Mesenchymal stem cell (in vitro differentiated cells and primary cell): ENCODE measurements at regions not wholly inside any gene's neighbourhood (a gene's known extent, or its start where the extent isn't known, plus 50 kb on each side); places are given as distances from the start of the nearest gene placed in this dataset.

Experiments
- DNase-seq: peaks from one replicate; pipeline ENCODE4 v3.0.0-alpha.2; 2013
- H2AFZ ChIP-seq: one replicate; pipeline ENCODE4 v1.6.1; 2013; ENCODE audit warnings: low read depth, mild to moderate bottlenecking, control low read depth, inconsistent platforms, low read length, moderate library complexity
- H2AK5ac ChIP-seq: 2 replicates; pipeline ENCODE4 v1.6.1; 2013; ENCODE audit warnings: low read length, moderate library complexity, mild to moderate bottlenecking, inconsistent platforms; ENCODE audit not compliant: severe bottlenecking
- H2BK120ac ChIP-seq: one replicate; pipeline ENCODE4 v1.6.1; 2013; ENCODE audit warnings: low read depth, mild to moderate bottlenecking, inconsistent platforms, low read length, moderate library complexity
- H2BK12ac ChIP-seq, 2 experiments: one replicate each; pipeline ENCODE4 v1.6.1; 2013; ENCODE audit warnings: inconsistent platforms in 2 of 2, low read length in 2 of 2, mild to moderate bottlenecking in 2 of 2, moderate library complexity in 2 of 2, control low read depth in 1 of 2
- H2BK15ac ChIP-seq: one replicate; pipeline ENCODE4 v1.6.1; 2013; ENCODE audit warnings: mild to moderate bottlenecking, low read depth, inconsistent platforms; ENCODE audit not compliant: poor library complexity, severe bottlenecking
- H2BK5ac ChIP-seq: 2 replicates; pipeline ENCODE4 v1.6.1; 2013; ENCODE audit warnings: low read depth, mild to moderate bottlenecking, low read length, control low read depth, inconsistent platforms; ENCODE audit not compliant: poor library complexity, severe bottlenecking
- H3K14ac ChIP-seq, 2 experiments: one replicate each; pipeline ENCODE4 v1.6.1; 2013; ENCODE audit warnings: inconsistent platforms in 2 of 2, low read length in 2 of 2, control low read depth in 1 of 2, mild to moderate bottlenecking in 1 of 2, moderate library complexity in 1 of 2
- H3K18ac ChIP-seq, 2 experiments: one replicate each; pipeline ENCODE4 v1.6.1; 2013; ENCODE audit warnings: inconsistent platforms in 2 of 2, low read length in 2 of 2, control low read depth in 1 of 2, low read depth in 1 of 2, mild to moderate bottlenecking in 1 of 2
- H3K23ac ChIP-seq, 2 experiments: one replicate each; pipeline ENCODE4 v1.6.1; 2013; ENCODE audit warnings: inconsistent platforms in 2 of 2, low read length in 2 of 2, mild to moderate bottlenecking in 2 of 2, moderate library complexity in 2 of 2, control low read depth in 1 of 2
- H3K27ac ChIP-seq: 2 replicates; pipeline ENCODE4 v1.5.1; 2013; ENCODE audit warnings: mild to moderate bottlenecking, moderate library complexity, low read length, control low read depth, inconsistent platforms; ENCODE audit not compliant: poor library complexity, severe bottlenecking
- H3K27me3 ChIP-seq, 2 experiments: 2 replicates each; pipeline versions ENCODE4 v1.6.1 to v1.7.0; 2013; ENCODE audit warnings: low read length in 2 of 2, mild to moderate bottlenecking in 2 of 2, moderate library complexity in 2 of 2, control low read depth in 1 of 2, inconsistent platforms in 1 of 2; ENCODE audit not compliant: control insufficient read depth in 1 of 2, insufficient read depth in 1 of 2
- H3K36me3 ChIP-seq, 2 experiments: 2 replicates each; pipeline versions ENCODE4 v1.6.1 to v1.7.0; 2013; ENCODE audit warnings: low read length in 2 of 2, control low read depth in 1 of 2, inconsistent platforms in 1 of 2, low read depth in 1 of 2, mild to moderate bottlenecking in 1 of 2; ENCODE audit not compliant: insufficient read depth in 2 of 2, control insufficient read depth in 1 of 2
- H3K4ac ChIP-seq, 2 experiments: one replicate each; pipeline ENCODE4 v1.6.1; 2013; ENCODE audit warnings: inconsistent platforms in 2 of 2, low read length in 2 of 2, mild to moderate bottlenecking in 2 of 2, moderate library complexity in 2 of 2, control low read depth in 1 of 2, low read depth in 1 of 2
- H3K4me1 ChIP-seq: 2 replicates; pipeline ENCODE4 v1.6.1; 2013; ENCODE audit warnings: low read depth, low read length, control low read depth; ENCODE audit not compliant: control insufficient read depth, insufficient read depth
- H3K4me2 ChIP-seq: 2 replicates; pipeline ENCODE4 v1.6.1; 2013; ENCODE audit warnings: low read length, mild to moderate bottlenecking, inconsistent platforms; ENCODE audit not compliant: poor library complexity, severe bottlenecking
- H3K4me3 ChIP-seq, 2 experiments: 2 replicates each; pipeline versions ENCODE4 v1.5.1 to v1.7.0; 2013; ENCODE audit warnings: low read length in 2 of 2, mild to moderate bottlenecking in 2 of 2, control low read depth in 1 of 2, low read depth in 1 of 2; ENCODE audit not compliant: insufficient read depth in 1 of 2
- H3K79me1 ChIP-seq: replicated peaks from 2 replicates; pipeline ENCODE4 v1.6.1; 2013; ENCODE audit warnings: mild to moderate bottlenecking, control low read depth, low read length, inconsistent platforms; ENCODE audit not compliant: poor library complexity, severe bottlenecking
- H3K9ac ChIP-seq: 2 replicates; pipeline ENCODE4 v1.7.0; 2013; ENCODE audit warnings: mild to moderate bottlenecking, low read length, moderate library complexity
- H3K9me3 ChIP-seq: 2 replicates; pipeline ENCODE4 v1.7.0; 2013; ENCODE audit warnings: mild to moderate bottlenecking, low read length; ENCODE audit not compliant: control insufficient read depth
- H4K8ac ChIP-seq: one replicate; pipeline ENCODE4 v1.6.1; 2013; ENCODE audit warnings: inconsistent platforms, mild to moderate bottlenecking, low read length, moderate library complexity
- H4K91ac ChIP-seq: one replicate; pipeline ENCODE4 v1.6.1; 2013; ENCODE audit warnings: mild to moderate bottlenecking, low read length, inconsistent platforms
- WGBS: methylation state at CpG from one replicate; pipeline ENCODE4 v1.1.7; 2013; ENCODE audit warnings: mixed read lengths; 5-methylcytosine and 5-hydroxymethylcytosine counted together

DNA sequence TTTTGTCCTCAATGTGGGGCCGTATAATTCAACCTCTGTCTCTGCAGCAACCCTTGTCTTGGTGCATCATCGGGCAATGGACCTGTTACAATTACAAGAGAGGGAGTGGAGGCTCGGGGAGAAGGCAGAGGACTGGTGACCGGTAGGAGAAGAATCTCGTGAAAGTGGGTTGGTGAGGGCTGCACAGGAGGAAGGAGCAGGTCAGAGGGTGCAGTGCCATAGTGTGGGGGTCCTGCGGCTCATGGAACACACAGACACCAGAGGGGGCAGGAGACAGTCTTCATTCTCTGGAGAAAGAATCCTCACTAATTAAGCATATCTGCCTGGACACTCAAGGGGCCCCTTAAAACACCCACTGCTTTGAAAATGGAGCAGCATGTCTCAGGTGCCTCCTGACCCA is 174.7 kb upstream of the B3GAT1 start:
- 68% methylated on average over 6 of the region's 6 CpGs for WGBS
- no peak overlapping the region for H3K4me3 ChIP-seq
- H3K4me2 ChIP-seq: no peak overlapping the region
- H3K79me1 ChIP-seq: no peaks in the 10 kb centered on the region
- H2BK15ac ChIP-seq: no peak overlapping the region
- DNase-seq: no peak
- no peak overlapping the region for H2AK5ac ChIP-seq
- no peak overlapping the region for H3K27ac ChIP-seq
- H3K14ac ChIP-seq: no peak overlapping the region
- no peak overlapping the region for H3K18ac ChIP-seq
- H3K4me1 ChIP-seq: no peaks in the 10 kb centered on the region
- no peak overlapping the region for H2BK5ac ChIP-seq
- H3K4ac ChIP-seq: no peak overlapping the region
- no peak overlapping the region for H3K23ac ChIP-seq
- no peaks in the 10 kb centered on the region for H3K36me3 ChIP-seq
- no peak overlapping the region for H4K8ac ChIP-seq
- H3K27me3 ChIP-seq: peaks cover 0 to 4% of the 10 kb centered on the region in 2 experiments
- no peak overlapping the region for H3K9ac ChIP-seq
- H3K9me3 ChIP-seq: no peaks in the 10 kb centered on the region
- no peak overlapping the region for H2BK12ac ChIP-seq
- H2AFZ ChIP-seq: no peak overlapping the region
- no peak overlapping the region for H4K91ac ChIP-seq
- no peak overlapping the region for H2BK120ac ChIP-seq

DNA sequence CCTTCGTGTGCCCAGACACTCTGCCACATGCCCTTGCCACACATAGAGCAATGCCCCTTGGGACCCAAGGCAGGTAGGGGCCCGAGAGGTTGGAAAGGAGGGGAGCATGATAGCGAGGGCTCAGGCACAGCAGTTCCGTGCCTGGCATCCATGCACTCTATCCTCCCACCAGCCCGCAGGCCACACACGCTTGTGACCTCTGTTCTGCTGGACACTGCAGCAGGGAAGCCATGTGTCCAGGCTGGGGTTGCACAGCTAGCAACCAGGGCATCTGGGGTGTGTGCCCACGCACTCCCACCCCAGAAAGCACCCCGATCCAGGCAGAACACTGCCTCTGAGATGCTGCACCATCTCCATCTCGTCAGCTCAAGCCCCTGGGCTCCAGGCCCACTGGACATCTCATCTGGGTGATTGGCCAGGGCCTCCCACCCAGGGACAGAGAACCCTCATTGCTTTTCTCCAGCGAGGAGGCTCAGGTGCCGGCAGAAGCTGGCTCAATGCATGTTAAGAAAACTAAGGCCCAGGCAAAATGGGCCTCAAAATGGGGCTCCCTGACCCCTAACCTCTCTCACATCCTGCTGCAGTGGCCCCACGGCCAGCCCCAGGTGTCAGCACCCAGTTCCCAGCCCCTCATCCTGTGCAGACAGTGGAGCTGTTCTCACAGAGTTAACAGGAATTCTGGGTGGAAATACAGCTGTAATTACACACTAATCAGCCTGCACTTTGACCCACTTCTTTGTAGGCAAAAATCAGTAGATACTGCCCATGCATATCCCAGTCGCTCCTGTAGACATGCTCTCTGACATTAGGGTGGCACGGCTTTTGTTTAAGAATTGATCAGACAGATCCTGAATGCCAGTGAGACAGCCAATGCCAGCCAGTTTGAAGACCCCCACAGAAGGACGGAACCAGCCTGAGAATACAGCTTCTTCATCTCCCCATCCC is 173.9 kb upstream of the B3GAT1 start:
- H2BK15ac ChIP-seq: no peak overlapping the region
- no peaks in the 10 kb centered on the region for H3K36me3 ChIP-seq
- no peak overlapping the region for H2BK5ac ChIP-seq
- H3K27ac ChIP-seq: no peak overlapping the region
- H4K91ac ChIP-seq: no peak overlapping the region
- no peak overlapping the region for H3K4ac ChIP-seq
- H3K4me1 ChIP-seq: no peaks in the 10 kb centered on the region
- H3K23ac ChIP-seq: no peak overlapping the region
- no peak overlapping the region for H2BK120ac ChIP-seq
- no peaks in the 10 kb centered on the region for H3K79me1 ChIP-seq
- no peak overlapping the region for H4K8ac ChIP-seq
- no peak overlapping the region for H3K4me2 ChIP-seq
- WGBS: 72% methylated on average over 15 of the region's 15 CpGs
- no peak overlapping the region for H3K14ac ChIP-seq
- no peak overlapping the region for H3K18ac ChIP-seq
- DNase-seq: no peak
- no peaks in the 10 kb centered on the region for H3K9me3 ChIP-seq
- H2AK5ac ChIP-seq: no peak overlapping the region
- H3K9ac ChIP-seq: no peak overlapping the region
- no peak overlapping the region for H2AFZ ChIP-seq
- H3K27me3 ChIP-seq: peaks cover 0 to 4% of the 10 kb centered on the region in 2 experiments
- no peak overlapping the region for H2BK12ac ChIP-seq
- no peak overlapping the region for H3K4me3 ChIP-seq

DNA sequence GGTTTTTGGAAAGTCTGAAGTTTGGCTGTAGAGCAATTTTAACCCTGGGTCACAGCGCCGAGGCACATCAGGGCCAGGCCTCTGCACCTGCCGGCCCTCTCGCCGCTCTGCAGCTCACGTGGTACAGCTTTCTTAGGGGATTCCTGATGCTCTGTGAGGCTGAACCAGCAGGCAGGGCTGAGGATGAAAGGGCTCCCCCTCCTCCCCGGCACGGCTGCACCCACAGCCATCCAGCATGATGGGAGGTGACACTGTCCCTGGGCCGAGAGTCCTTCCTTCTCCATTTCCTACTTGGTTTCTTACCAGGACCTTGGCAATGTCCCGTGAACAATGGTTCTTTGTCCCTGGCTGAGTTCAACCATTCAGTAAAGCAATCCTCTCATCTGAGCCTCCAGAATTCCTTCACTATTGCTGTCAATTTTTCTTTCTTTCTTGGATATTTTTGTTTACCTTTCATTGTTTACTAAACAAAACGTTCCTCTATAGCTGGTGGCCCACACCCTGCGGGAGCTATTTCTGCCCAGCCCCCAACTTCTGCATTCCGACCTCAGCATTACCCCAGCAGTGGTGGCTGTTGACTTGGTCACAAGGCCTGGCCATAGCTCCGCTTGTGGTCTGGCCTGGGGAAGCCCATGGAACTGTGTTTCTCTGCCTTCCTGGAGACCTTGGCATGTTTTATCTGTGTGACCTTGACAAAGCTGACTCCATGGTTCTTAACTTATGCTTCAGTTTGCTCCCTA is 172.8 kb upstream of the B3GAT1 start:
- Histone ChIP-seq H4K91ac (no peak overlapping the region), H3K4ac (no peak overlapping the region), H3K9me3 (no peaks in the 10 kb centered on the region), H3K27me3 (peaks cover 0 to 4% of the 10 kb centered on the region in 2 experiments), H2AFZ (no peak overlapping the region), H2BK12ac (no peak overlapping the region), H3K14ac (no peak overlapping the region), H3K27ac (no peak overlapping the region), H3K4me2 (no peak overlapping the region), H2BK15ac (no peak overlapping the region), H2BK5ac (no peak overlapping the region), H4K8ac (no peak overlapping the region), H2AK5ac (no peak overlapping the region), H3K18ac (no peak overlapping the region), H3K23ac (no peak overlapping the region), H3K36me3 (no peaks in the 10 kb centered on the region), H2BK120ac (no peak overlapping the region), H3K9ac (no peak overlapping the region), H3K79me1 (no peaks in the 10 kb centered on the region), H3K4me1 (no peaks in the 10 kb centered on the region), H3K4me3 (no peak overlapping the region)
- 75% methylated on average over 14 of the region's 14 CpGs for WGBS
- DNase-seq: no peak

DNA sequence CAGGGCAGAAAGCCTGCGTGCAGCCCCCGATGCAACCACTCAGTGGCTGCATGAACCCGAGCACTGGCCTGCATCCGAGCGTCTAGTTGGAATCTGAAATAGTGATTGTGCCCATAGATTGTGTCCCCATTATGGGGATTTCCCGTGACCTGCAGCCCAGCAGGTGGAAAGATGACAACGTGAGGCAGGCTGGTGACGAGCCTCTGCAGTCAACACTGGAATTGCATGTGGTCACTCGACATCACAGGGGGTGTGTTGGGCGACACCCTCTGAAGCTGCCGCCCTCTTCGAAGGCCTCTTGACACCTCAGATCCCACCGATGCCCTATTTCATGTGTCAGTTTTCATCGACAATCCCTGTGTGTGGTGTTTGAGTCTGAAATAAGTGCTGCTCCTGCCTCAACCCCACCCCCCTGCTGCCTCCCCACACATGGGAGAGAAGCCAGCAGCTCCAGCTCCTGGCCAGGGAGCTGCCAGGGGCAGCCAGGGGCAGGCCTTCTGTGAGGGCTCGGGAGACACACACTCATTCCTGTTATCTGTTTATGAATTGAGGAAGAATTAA is 172.0 kb upstream of the B3GAT1 start:
- H2AFZ ChIP-seq: no peak overlapping the region
- H2BK12ac ChIP-seq: no peak overlapping the region
- H3K4ac ChIP-seq: no peak overlapping the region
- no peak for DNase-seq
- WGBS: 78% methylated on average over 14 of the region's 15 CpGs
- no peak overlapping the region for H3K9ac ChIP-seq
- no peak overlapping the region for H2BK5ac ChIP-seq
- no peak overlapping the region for H3K4me3 ChIP-seq
- H3K79me1 ChIP-seq: no peaks in the 10 kb centered on the region
- H3K4me1 ChIP-seq: no peaks in the 10 kb centered on the region
- no peak overlapping the region for H3K18ac ChIP-seq
- H4K91ac ChIP-seq: no peak overlapping the region
- no peaks in the 10 kb centered on the region for H3K9me3 ChIP-seq
- no peak overlapping the region for H3K4me2 ChIP-seq
- no peaks in the 10 kb centered on the region for H3K36me3 ChIP-seq
- H2BK15ac ChIP-seq: no peak overlapping the region
- no peak overlapping the region for H3K27ac ChIP-seq
- no peak overlapping the region for H3K14ac ChIP-seq
- no peak overlapping the region for H2AK5ac ChIP-seq
- no peak overlapping the region for H3K23ac ChIP-seq
- no peak overlapping the region for H4K8ac ChIP-seq
- H3K27me3 ChIP-seq: peaks cover 0 to 4% of the 10 kb centered on the region in 2 experiments
- no peak overlapping the region for H2BK120ac ChIP-seq
